Uterus (tissue), 2 donors: ENCODE measurements at regions not wholly inside any gene's neighbourhood (a gene's known extent, or its start where the extent isn't known, plus 50 kb on each side); places are given as distances from the start of the nearest gene placed in this dataset.

ENCODE experiments used
- CTCF ChIP-seq, 4 experiments: fragments of 200-600 bp in 2 of 4; fragments of 450-650 bp in 2 of 4; sonication (generic) in 2 of 4; IDR thresholded peaks; one replicate each; pipeline ENCODE4 v1.5.1; 2016 to 2019; ENCODE audit warnings: antibody characterized with exemption in 4 of 4, mild to moderate bottlenecking in 2 of 4, moderate library complexity in 1 of 4
- POLR2A ChIP-seq, 2 donors: fragments of 450-650 bp; IDR thresholded peaks; one replicate each; pipeline ENCODE4 v1.6.1; 2016; ENCODE audit warnings: antibody characterized with exemption in 2 of 2, mild to moderate bottlenecking in 1 of 2, moderate library complexity in 1 of 2

GRCh38 chr3:79843180-79843579, 75.4 kb upstream of the ROBO1 start:
- no peak for TF ChIP-seq CTCF (IDR thresholded peaks at IDR 0.05)
- no peak for TF ChIP-seq POLR2A (IDR thresholded peaks at IDR 0.05)
